ENCODE measurements at regions not wholly inside any gene's neighbourhood (a gene's known extent, or its start where the extent isn't known, plus 50 kb on each side); places are given as distances from the start of the nearest gene placed in this dataset.

- DNase-seq (ENCODE audit: extremely low read depth, low read depth): no peak
Observed at GRCh38 chr6:150711061-150711460, 111.4 kb downstream of the PLEKHG1 start.

GRCh38 chr6:150711584-150712504 lies 112.2 kb downstream of the PLEKHG1 start:
- DNase-seq (ENCODE audit: extremely low read depth, low read depth): peak; percentile 5

GRCh38 chr6:150712505-150713252 lies 113.0 kb downstream of the PLEKHG1 start:
- DNase-seq (ENCODE audit: extremely low read depth, low read depth): no peak

GRCh38 chr6:150713487-150713886 lies 113.8 kb downstream of the PLEKHG1 start:
- DNase-seq (ENCODE audit: extremely low read depth, low read depth): no peak

GRCh38 chr6:150713931-150714330 lies 114.2 kb downstream of the PLEKHG1 start:
- DNase-seq (ENCODE audit: extremely low read depth, low read depth): no peak

GRCh38 chr6:150715133-150715532 lies 115.4 kb downstream of the PLEKHG1 start:
- no peak for DNase-seq (ENCODE audit: extremely low read depth, low read depth)

GRCh38 chr6:150717419-150717818 lies 117.7 kb downstream of the PLEKHG1 start:
- DNase-seq (ENCODE audit: extremely low read depth, low read depth): no peak

- DNase-seq (ENCODE audit: extremely low read depth, low read depth): no peak
Observed at GRCh38 chr6:150719099-150719766, 119.5 kb downstream of the PLEKHG1 start.

GRCh38 chr6:150719831-150720230 lies 120.1 kb downstream of the PLEKHG1 start:
- DNase-seq (ENCODE audit: extremely low read depth, low read depth): no peak

GRCh38 chr6:150720774-150721233 lies 121.1 kb downstream of the PLEKHG1 start:
- DNase-seq (ENCODE audit: extremely low read depth, low read depth): no peak

- no peak for DNase-seq (ENCODE audit: extremely low read depth, low read depth)
Observed at GRCh38 chr6:150721418-150722266, 122.0 kb downstream of the PLEKHG1 start.

GRCh38 chr6:150722614-150723344 lies 123.1 kb downstream of the PLEKHG1 start:
- DNase-seq (ENCODE audit: extremely low read depth, low read depth): no peak

- no peak for DNase-seq (ENCODE audit: extremely low read depth, low read depth)
Observed at GRCh38 chr6:150723345-150723658, 123.6 kb downstream of the PLEKHG1 start.

GRCh38 chr6:150723857-150724256 lies 124.2 kb downstream of the PLEKHG1 start:
- DNase-seq (ENCODE audit: extremely low read depth, low read depth): no peak

GRCh38 chr6:150725795-150726194 lies 126.1 kb downstream of the PLEKHG1 start:
- DNase-seq (ENCODE audit: extremely low read depth, low read depth): no peak

GRCh38 chr6:150729188-150729748 lies 129.6 kb downstream of the PLEKHG1 start:
- DNase-seq (ENCODE audit: extremely low read depth, low read depth): no peak

- DNase-seq (ENCODE audit: extremely low read depth, low read depth): no peak
Observed at GRCh38 chr6:150730801-150731457, 131.2 kb downstream of the PLEKHG1 start.

- DNase-seq (ENCODE audit: extremely low read depth, low read depth): no peak
Observed at GRCh38 chr6:150732765-150733539, 132.6 kb upstream of the MTHFD1L start.
